H9 (cell line): ENCODE measurements at regions not wholly inside any gene's neighbourhood (a gene's known extent, or its start where the extent isn't known, plus 50 kb on each side); places are given as distances from the start of the nearest gene placed in this dataset.

Experiments used
- DNase-seq: peaks from one replicate; pipeline ENCODE4 v3.0.0-alpha.2; 2017
- H2AFZ ChIP-seq: one replicate; pipeline ENCODE4 v1.6.1; 2013; ENCODE audit warnings: mild to moderate bottlenecking, low read length, control low read depth, moderate library complexity
- H2AK5ac ChIP-seq: 2 replicates; pipeline ENCODE4 v1.6.1; 2013; ENCODE audit warnings: low read length, control low read depth, mixed read lengths; ENCODE audit not compliant: insufficient read length
- H2BK120ac ChIP-seq: one replicate; pipeline ENCODE4 v1.6.1; 2013; ENCODE audit warnings: low read depth, mild to moderate bottlenecking, low read length, control low read depth, inconsistent platforms; ENCODE audit not compliant: poor library complexity, severe bottlenecking
- H2BK12ac ChIP-seq: 2 replicates; pipeline ENCODE4 v1.6.1; 2013; ENCODE audit warnings: low read length, control low read depth, mixed read lengths, low read depth; ENCODE audit not compliant: insufficient read length
- H2BK15ac ChIP-seq: 2 replicates; pipeline ENCODE4 v1.6.1; 2013; ENCODE audit warnings: low read depth, low read length, control low read depth
- H2BK20ac ChIP-seq: one replicate; pipeline ENCODE4 v1.6.1; 2013; ENCODE audit warnings: low read depth, mild to moderate bottlenecking, low read length, control low read depth, inconsistent platforms; ENCODE audit not compliant: poor library complexity, severe bottlenecking
- H2BK5ac ChIP-seq: 2 replicates; pipeline ENCODE4 v1.6.1; 2013; ENCODE audit warnings: low read length, control low read depth, mixed read lengths; ENCODE audit not compliant: insufficient read length
- H3K14ac ChIP-seq: 2 replicates; pipeline ENCODE4 v1.6.1; 2013; ENCODE audit warnings: low read length, control low read depth; ENCODE audit not compliant: insufficient read depth
- H3K18ac ChIP-seq: 2 replicates; pipeline ENCODE4 v1.6.1; 2013; ENCODE audit warnings: low read depth, mild to moderate bottlenecking, mixed read lengths, low read length, control low read depth; ENCODE audit not compliant: insufficient read length
- H3K23ac ChIP-seq: 2 replicates; pipeline ENCODE4 v1.6.1; 2013; ENCODE audit warnings: low read length, control low read depth, mixed read lengths, low read depth; ENCODE audit not compliant: insufficient read length
- H3K23me2 ChIP-seq: 2 replicates; pipeline ENCODE4 v1.6.1; 2013; ENCODE audit warnings: low read depth, mild to moderate bottlenecking, mixed read lengths, low read length, control low read depth; ENCODE audit not compliant: insufficient read length, poor library complexity, severe bottlenecking
- H3K27ac ChIP-seq: 2 replicates; pipeline ENCODE4 v1.5.1; 2013; ENCODE audit warnings: low read length, control low read depth, mixed read lengths, low read depth; ENCODE audit not compliant: insufficient read length
- H3K27me3 ChIP-seq: 2 replicates; pipeline ENCODE4 v1.6.1; 2013; ENCODE audit warnings: low read length, control low read depth, inconsistent platforms; ENCODE audit not compliant: insufficient read depth
- H3K4ac ChIP-seq: 2 replicates; pipeline ENCODE4 v1.6.1; 2013; ENCODE audit warnings: low read depth, mild to moderate bottlenecking, control low read depth, inconsistent platforms, low read length, moderate library complexity
- H3K4me1 ChIP-seq: 2 replicates; pipeline ENCODE4 v1.6.1; 2013; ENCODE audit warnings: low read length, control low read depth, inconsistent platforms; ENCODE audit not compliant: insufficient read depth
- H3K4me2 ChIP-seq: 2 replicates; pipeline ENCODE4 v1.6.1; 2013; ENCODE audit warnings: low read length, control low read depth, mixed read lengths; ENCODE audit not compliant: insufficient read length, insufficient read depth
- H3K56ac ChIP-seq: 2 replicates; pipeline ENCODE4 v1.6.1; 2013; ENCODE audit warnings: low read depth, mild to moderate bottlenecking, mixed read lengths, low read length, control low read depth; ENCODE audit not compliant: insufficient read length
- H3K79me1 ChIP-seq: 2 replicates; pipeline ENCODE4 v1.6.1; 2013; ENCODE audit warnings: low read depth, mild to moderate bottlenecking, moderate library complexity, low read length, control low read depth, inconsistent platforms; ENCODE audit not compliant: insufficient read depth, poor library complexity, severe bottlenecking
- H3K79me2 ChIP-seq: 2 replicates; pipeline ENCODE4 v1.6.1; 2013; ENCODE audit warnings: low read length, control low read depth, inconsistent platforms; ENCODE audit not compliant: insufficient read depth
- H3K9ac ChIP-seq: 2 replicates; pipeline ENCODE4 v1.6.1; 2013; ENCODE audit warnings: low read length, control low read depth, mixed read lengths; ENCODE audit not compliant: insufficient read length; ENCODE audit errors: extremely low read depth
- H3K9me3 ChIP-seq: one replicate; pipeline ENCODE4 v1.6.1; 2013; ENCODE audit warnings: low read depth, low read length, inconsistent platforms; ENCODE audit not compliant: control insufficient read depth
- H3T11ph ChIP-seq: one replicate; pipeline ENCODE4 v1.6.1; 2013; ENCODE audit warnings: mild to moderate bottlenecking, low read length, control low read depth, inconsistent platforms
- H4K20me1 ChIP-seq: one replicate; pipeline ENCODE4 v1.6.1; 2013; ENCODE audit not compliant: control insufficient read depth, insufficient read length, insufficient read depth
- H4K5ac ChIP-seq: 2 replicates; pipeline ENCODE4 v1.6.1; 2013; ENCODE audit warnings: low read depth, mild to moderate bottlenecking, mixed read lengths, low read length, control low read depth; ENCODE audit not compliant: insufficient read length
- H4K8ac ChIP-seq: replicated peaks from 2 replicates; pipeline ENCODE4 v1.6.1; 2013; ENCODE audit warnings: low read length, control low read depth, mixed read lengths, low read depth; ENCODE audit not compliant: insufficient read length
- H4K91ac ChIP-seq: 2 replicates; pipeline ENCODE4 v1.6.1; 2013; ENCODE audit warnings: low read depth, mild to moderate bottlenecking, moderate library complexity, mixed read lengths, low read length, control low read depth; ENCODE audit not compliant: insufficient read length
- H3K27ac Mint-ChIP-seq, 3 experiments: 2 replicates in 2 of 3; 3 replicates in 1 of 3; pipeline ENCODE4 v1.8.0; 2020 to 2021; ENCODE audit warnings: mixed read lengths in 3 of 3, mild to moderate bottlenecking in 1 of 3, moderate library complexity in 1 of 3
- H3K27me3 Mint-ChIP-seq: 2 replicates; pipeline ENCODE4 v1.8.0; 2021; ENCODE audit warnings: low read depth, mild to moderate bottlenecking, moderate library complexity, mixed read lengths
- H3K36me3 Mint-ChIP-seq, 3 experiments: 2 replicates in 2 of 3; 3 replicates in 1 of 3; pipeline ENCODE4 v1.8.0; 2020 to 2021; ENCODE audit warnings: low read depth in 3 of 3, mixed read lengths in 3 of 3; ENCODE audit not compliant: insufficient read depth in 1 of 3
- H3K4me1 Mint-ChIP-seq, 2 experiments: 2 replicates each; pipeline ENCODE4 v1.8.0; 2020; ENCODE audit warnings: mixed read lengths in 2 of 2
- H3K4me3 Mint-ChIP-seq, 2 experiments: 2 replicates in 1 of 2; 3 replicates in 1 of 2; pipeline ENCODE4 v1.8.0; 2020 to 2021; ENCODE audit warnings: mild to moderate bottlenecking in 2 of 2, mixed read lengths in 2 of 2, moderate library complexity in 1 of 2
- H3K9me3 Mint-ChIP-seq, 2 experiments: 2 replicates in 1 of 2; 3 replicates in 1 of 2; pipeline ENCODE4 v1.8.0; 2020; ENCODE audit warnings: mild to moderate bottlenecking in 2 of 2, mixed read lengths in 2 of 2, moderate library complexity in 1 of 2
- CTCF ChIP-seq: fragments of 200-600 bp; sonication (generic); conservative IDR thresholded peaks from 3 replicates; pipeline ENCODE4 v1.8.0; 2021; ENCODE audit warnings: antibody characterized with exemption, mild to moderate bottlenecking
- WGBS: extraction: QIAGEN DNeasy Blood & Tissue Kit; methylation state at CpG from one replicate; pipeline ENCODE4 v1.1.7; 2013; ENCODE audit warnings: missing lambda C conversion rate, low lambda C conversion rate, mixed read lengths; ENCODE audit not compliant: insufficient read length; ENCODE audit errors: extremely low coverage; 5-methylcytosine and 5-hydroxymethylcytosine counted together

- Mint-ChIP-seq H3K27me3 (peaks cover 93% of the 10 kb centered on the region), H3K4me1 (peaks cover 26 to 35% of the 10 kb centered on the region in 2 experiments), H3K27ac (no peak overlapping the region), H3K9me3 (no peaks in the 10 kb centered on the region; a peak in 1 of 5 replicates), H3K4me3 (no peak overlapping the region), H3K36me3 (no peaks in the 10 kb centered on the region; a peak in 1 of 7 replicates)
- Histone ChIP-seq H3K27me3 (no peaks in the 10 kb centered on the region; the same call in 1 of the 2 replicates), H2BK12ac (no peak overlapping the region), H3K23ac (no peak overlapping the region), H2BK20ac (no peak overlapping the region), H4K20me1 (no peaks in the 10 kb centered on the region), H2AK5ac (no peak overlapping the region), H3K23me2 (no peaks in the 10 kb centered on the region), H2AFZ (no peak overlapping the region), H3K14ac (no peak overlapping the region), H3K79me1 (no peaks in the 10 kb centered on the region), H3K4me2 (no peak overlapping the region), H2BK5ac (no peak overlapping the region), H4K91ac (no peak overlapping the region), H2BK15ac (no peak overlapping the region), H4K5ac (no peak overlapping the region), H3K27ac (no peak overlapping the region), H3K4ac (no peak overlapping the region), H4K8ac (no peak overlapping the region), H3K56ac (no peak overlapping the region), H3K9ac (no peak overlapping the region), H3K9me3 (no peaks in the 10 kb centered on the region), H3K4me1 (peaks cover 3% of the 10 kb centered on the region; the same call in 1 of the 2 replicates), H3K18ac (no peak overlapping the region), H2BK120ac (no peak overlapping the region), H3K79me2 (no peaks in the 10 kb centered on the region), H3T11ph (no peak overlapping the region)
- no peak for DNase-seq
- TF ChIP-seq CTCF, result no peak
- no CpG with 5 or more reads among the region's 6 CpGs for WGBS
These were observed 79.3 kb upstream of the FZD10 start for GRCh38 chr12:130083002-130083401.
